PC-9 (cell line): ENCODE measurements at regions not wholly inside any gene's neighbourhood (a gene's known extent, or its start where the extent isn't known, plus 50 kb on each side); places are given as distances from the start of the nearest gene placed in this dataset.

Experiments used
- EZH2 ChIP-seq: fragments of 200-600 bp; sonication (generic); IDR thresholded peaks from 2 replicates; pipeline ENCODE4 v1.8.0; 2017; ENCODE audit warnings: antibody characterized with exemption, low read depth
- TF ChIP-seq, protein P1 (sequence below): fragments of 200-600 bp; sonication (generic); conservative IDR thresholded peaks from 2 replicates; pipeline ENCODE4 v1.6.1; 2017; ENCODE audit warnings: mixed run types, antibody characterized with exemption, mild to moderate bottlenecking, moderate library complexity

- TF ChIP-seq, protein P1, sequence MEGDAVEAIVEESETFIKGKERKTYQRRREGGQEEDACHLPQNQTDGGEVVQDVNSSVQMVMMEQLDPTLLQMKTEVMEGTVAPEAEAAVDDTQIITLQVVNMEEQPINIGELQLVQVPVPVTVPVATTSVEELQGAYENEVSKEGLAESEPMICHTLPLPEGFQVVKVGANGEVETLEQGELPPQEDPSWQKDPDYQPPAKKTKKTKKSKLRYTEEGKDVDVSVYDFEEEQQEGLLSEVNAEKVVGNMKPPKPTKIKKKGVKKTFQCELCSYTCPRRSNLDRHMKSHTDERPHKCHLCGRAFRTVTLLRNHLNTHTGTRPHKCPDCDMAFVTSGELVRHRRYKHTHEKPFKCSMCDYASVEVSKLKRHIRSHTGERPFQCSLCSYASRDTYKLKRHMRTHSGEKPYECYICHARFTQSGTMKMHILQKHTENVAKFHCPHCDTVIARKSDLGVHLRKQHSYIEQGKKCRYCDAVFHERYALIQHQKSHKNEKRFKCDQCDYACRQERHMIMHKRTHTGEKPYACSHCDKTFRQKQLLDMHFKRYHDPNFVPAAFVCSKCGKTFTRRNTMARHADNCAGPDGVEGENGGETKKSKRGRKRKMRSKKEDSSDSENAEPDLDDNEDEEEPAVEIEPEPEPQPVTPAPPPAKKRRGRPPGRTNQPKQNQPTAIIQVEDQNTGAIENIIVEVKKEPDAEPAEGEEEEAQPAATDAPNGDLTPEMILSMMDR: no peak
- no peak for TF ChIP-seq EZH2
These were observed 130.7 kb upstream of the FSIP2 start for GRCh38 chr2:185607945-185608344.
